CD4-positive, alpha-beta T cell treated with Interleukin-10 for 1 hour (primary cell): ENCODE measurements at regions not wholly inside any gene's neighbourhood (a gene's known extent, or its start where the extent isn't known, plus 50 kb on each side); places are given as distances from the start of the nearest gene placed in this dataset.

ENCODE experiments used
- DNase-seq: peaks from one replicate; pipeline ENCODE4 v3.0.0-alpha.2; 2020

DNA sequence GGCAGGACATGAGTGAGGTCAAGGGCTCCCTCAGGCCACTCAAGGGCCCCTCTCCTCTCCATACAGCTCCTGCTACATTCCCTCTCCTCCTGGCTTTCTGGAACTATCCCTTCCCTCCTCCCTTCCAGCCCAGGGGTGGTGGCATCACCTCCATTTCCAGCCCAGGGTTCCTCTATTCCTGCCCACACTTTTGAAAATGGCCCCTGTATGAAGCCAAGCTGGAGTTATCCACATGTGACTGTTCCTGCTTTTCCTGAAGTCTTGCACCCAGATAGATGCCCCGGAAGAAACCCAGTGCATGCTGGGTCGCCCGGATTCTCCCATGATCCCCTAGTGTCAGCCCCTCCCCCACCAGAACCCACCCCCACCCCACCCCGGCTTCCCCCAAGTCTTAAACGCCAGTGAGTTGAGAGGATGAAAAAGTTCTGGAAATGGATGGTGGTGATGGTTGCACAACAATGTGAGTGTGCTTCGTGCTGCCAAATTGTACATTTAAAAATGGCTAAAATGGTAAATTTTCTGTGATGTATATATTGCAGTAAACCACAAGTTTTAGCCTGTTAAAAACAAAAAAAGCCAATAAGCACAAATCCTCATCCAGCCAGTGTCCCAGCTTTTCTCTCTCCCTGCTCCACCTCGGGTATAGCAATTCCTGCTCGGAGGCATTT is 136.9 kb downstream of the SCARB1 start:
- DNase-seq: no peak

GRCh38 chr12:124725597-124726237 is 137.9 kb downstream of the SCARB1 start:
- no peak for DNase-seq

- no peak for DNase-seq
Measured at GRCh38 chr12:124725099-124725498, 138.6 kb downstream of the SCARB1 start.

DNA sequence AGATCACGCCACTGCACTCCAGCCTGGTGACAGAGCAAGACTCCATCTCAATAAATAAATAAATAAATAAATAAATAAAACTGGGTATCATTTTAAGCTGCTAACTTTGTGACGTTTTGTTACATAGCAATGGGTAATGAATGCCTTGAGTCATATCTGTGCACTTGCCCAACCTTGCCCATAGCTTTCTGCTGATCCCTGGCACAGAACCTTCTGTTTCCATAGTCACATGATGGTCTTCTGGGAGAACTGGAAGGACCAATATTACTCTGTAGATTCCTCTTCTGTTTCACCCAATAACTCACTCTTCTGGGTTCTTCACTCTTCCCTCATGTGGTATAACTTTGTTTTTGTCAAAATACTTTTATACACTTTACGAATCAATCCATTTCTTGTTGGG is 140.8 kb downstream of the SCARB1 start:
- no peak for DNase-seq

DNA sequence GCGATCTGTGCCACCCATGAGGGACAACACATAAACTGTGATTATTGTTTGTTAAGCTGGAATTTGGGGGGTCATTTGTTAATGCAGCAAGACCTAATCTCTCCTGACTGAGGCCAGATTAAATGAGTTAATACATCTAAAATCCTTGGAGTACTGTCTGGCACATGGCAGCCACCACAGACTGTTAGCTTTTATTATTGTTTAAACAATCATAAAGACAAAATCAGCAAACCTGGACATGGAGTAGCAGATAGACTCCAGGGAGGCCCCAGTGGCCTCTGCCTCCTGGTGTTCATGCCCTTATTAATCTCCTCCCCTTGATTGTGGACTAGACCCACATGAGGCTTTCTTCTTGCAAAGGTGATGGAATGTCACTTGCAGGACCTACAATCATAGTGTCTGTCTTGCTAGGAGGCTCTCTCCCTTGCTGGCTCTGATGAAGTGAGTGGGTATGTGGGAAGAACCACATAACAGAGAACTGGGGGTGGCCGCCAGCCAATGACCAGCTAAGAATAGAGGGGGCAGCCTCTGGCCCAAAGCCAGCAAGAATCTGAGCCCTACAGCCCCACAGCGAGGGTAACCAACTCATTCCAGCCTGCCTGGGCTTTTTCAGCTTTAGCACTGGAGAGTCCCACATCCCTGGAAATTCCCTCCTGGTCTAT is 142.0 kb downstream of the SCARB1 start:
- no peak for DNase-seq

DNA sequence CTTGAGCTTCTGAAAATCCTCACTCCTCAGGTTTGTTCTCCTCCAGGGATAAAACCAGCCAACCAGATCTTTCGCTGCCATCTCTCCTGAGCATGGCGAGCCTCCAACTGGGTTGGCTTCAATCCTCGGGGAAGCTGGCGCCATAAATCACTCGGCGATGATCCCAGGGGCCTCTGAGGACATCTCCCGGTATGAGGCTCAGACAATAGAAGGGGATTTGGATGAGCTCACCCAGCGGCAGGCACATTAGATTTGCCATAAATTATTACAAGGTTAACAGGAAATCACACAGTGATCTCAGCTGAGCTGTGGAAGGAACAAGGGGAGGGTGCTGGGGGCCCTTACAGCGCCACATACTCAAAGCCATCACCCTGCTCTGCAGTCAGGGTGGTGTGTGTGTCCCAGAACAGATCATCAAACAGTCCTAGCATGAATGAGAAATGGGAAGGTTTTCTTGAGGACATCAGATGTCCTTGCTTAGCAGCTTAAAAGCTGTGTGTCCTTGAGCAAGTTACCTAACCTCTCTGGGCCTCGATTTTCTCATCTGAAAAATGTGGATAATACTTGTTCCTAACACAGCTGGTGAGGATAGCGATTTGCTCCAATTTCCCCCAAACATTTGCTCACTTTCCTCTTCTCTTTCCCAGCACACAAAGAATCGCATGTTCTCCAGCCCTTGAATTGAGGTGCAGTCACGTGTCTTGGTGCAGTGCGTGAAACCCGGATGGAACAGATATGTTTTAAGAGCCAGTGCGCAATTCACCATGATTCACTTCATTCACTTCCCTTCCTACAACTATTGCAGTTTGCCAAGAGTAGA is 142.8 kb downstream of the SCARB1 start:
- no peak for DNase-seq

DNA sequence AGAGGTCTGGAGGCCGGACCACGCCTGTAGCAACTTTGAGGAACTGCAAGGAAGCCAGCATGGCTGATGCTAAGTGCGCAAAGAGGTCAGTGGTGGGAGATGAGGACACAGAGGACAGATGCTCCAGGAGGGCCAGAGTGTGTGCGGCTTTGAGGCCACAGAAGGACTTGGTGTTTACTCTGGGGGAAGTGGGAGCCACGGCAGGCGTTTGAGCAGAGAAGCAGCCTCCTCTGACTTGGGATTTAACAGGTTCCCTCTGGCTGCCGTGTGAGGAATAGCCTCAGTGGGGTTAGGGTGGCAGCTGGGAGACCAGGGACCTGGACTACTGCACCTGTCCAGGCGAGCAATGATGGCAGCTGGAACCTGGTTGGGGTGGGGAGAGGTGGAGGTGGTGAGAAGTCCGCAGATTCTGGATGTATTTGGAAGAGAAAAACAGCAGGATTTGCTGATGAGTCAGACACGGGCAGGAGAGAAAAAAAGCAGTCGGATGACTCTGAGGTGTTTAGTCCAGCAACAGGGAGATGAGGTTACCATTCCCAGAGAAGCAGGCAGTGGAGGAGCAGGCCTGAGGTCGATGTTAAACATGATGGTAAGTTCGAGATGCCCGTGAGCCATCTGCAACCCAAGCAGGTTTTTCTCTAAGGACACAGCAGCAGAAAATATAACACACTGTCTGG is 143.5 kb downstream of the SCARB1 start:
- DNase-seq: no peak

DNA sequence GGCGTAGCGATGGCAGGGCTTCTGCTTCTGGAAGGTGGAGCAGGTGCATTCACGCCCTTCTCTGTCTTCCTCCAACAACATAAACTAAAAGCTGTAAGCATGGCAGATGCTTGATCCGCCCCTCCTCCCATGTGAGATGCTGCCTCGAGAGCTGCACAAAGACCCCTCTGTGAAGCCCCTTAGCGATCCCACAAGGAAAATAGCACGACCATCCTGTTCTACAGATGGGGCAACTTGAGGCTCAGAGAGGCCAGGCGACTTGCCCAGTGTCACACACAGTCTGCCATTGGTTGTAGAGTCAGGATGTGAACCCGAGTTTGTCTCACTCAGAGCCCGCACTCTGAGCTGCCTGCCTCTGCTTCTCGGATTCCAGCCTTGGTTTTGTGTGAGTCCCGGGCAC is 144.4 kb downstream of the SCARB1 start:
- no peak for DNase-seq

DNA sequence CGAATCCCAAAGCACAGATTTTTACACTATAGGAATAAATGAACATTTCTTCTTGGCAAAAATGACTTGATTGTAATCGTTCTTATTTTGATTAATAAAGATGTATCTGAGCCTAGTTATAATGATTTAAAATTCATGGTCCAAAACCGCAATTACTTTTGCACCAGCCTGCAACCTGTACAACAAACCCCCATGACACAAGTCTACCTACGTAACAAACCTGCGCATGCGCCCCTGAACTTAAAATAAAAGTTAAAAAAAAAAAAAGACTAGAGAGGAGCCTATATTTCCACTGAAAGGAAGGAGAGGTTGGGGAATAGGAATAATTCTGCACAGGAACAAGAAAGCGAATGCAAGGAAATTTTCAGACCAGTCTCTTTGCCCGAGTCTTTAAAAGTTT is 145.2 kb downstream of the SCARB1 start:
- no peak for DNase-seq

DNA sequence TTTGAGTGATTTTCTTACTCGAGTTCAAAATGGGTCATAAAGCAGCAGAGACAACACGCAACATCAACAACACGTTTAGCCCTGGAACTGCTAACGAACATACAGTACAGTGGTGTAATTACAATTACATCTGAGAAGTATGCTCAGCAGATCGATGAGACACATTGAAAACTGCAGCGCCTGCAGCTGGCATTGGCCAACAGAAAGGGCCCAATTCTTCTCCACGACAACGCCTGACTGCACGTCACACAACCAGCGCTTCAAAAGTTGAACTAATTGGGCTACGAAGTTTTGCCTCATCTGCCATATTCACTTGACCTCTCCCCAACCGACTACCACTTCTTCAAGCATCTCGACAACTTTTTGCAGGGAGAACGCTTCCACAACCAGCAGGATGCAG is 145.6 kb downstream of the SCARB1 start:
- no peak for DNase-seq

DNA sequence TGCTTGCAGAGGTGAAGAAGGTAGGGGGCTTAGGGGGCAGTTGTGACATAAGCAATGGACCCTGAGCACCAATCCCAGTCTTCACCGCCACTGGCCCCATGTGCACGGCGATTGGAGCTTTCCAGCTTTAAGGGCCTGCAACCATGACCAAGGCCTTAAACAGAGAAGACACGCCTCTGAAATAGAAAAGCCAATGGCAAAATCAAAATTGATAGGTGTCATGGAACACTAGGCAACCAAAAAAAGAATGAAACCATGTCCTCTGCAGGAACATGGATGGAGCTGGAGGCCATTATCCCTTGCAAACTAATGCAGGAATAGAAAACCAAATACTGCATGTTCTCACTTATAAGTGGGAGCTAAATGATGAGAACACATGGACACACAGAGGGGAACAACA is 146.3 kb downstream of the SCARB1 start:
- no peak for DNase-seq

DNA sequence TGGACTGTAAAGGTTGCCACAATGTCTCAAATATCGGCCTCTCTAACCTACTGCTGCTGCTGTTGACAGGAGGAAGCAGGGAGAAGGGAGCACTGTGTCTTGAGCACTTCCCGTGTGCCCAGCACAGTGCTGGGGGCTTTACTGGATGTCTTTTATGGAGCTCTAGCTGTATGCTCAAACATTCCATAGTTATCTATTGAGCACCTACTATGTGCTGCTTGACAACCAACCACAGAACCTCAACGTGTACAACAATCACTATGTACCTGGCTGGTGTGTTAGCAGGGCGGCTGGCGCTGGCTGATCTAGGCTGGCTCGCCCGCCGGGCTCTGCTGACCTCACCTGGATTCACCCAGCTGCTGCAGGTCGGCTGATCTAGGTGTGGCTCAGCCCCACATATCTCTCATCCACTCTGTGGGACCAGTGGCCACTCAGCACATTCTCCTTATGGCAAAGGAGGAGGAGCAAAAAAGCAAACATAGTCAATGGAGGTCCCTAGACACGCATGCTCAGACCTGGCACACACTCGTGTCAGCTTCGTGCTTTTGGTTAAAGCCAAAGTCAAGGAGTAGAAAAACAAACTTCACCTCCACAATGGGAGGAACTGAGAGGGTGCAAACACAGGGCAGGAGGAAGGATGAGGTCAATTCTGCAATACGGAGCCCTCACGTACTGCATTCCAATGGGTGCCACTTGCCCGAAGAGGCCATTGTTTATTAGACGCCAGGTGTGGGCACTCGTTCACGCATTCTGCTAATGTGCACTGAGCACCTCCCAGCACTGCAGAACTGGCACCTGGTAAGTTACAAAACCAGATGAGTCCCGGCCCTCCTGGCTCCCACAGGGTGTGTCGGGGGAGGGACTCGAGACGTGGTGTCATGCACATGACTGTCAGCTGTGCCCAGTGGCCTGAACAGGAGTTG is 147.2 kb downstream of the SCARB1 start:
- no peak for DNase-seq

DNA sequence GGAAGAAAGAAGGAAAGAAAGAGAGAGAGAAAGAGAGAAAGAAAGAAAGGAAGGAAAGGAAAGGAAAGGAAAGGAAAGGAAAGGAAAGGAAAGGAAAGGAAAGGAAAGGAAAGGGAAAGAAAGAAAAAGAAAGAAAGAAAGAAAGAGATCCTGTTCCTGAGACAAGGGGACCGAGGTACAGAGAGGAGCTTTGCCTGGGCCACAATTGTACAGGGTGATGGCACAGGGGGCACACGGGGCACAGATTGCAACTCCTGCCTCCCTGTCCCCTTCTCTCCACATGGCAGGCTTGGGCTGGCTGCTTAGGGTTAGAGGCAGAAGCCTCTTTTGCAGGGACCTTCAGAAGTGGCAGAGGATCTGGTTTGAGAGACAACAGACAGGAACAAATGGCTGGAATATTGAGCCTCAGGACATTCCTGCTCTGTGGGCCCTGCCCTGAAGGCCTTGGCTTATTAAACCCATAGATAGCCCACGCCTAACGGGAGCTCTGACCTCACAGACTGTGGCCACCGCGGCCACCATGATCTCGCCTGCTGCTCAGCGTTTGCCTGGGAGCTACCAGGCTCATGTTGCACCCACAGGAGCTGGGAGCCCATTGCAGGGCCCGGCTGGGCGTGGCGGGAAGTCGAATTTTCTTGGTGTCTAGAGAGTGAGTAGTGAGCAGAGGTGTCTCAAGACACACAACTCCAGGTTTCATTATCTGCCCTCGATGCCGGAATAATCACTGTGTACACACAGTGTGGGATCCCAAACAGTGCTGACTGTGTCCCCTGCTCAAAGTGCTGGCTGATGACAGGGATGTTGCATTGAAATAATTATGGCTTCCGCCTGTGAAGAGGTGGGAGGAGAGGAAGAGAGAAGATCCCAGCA is 147.9 kb upstream of the NCOR2 start:
- DNase-seq: no peak

GRCh38 chr12:124713436-124714082 is 146.1 kb upstream of the NCOR2 start:
- peak; percentile 72 for DNase-seq

- peak; percentile 23 for DNase-seq
Measured at GRCh38 chr12:124713041-124713435, 145.6 kb upstream of the NCOR2 start.

DNA sequence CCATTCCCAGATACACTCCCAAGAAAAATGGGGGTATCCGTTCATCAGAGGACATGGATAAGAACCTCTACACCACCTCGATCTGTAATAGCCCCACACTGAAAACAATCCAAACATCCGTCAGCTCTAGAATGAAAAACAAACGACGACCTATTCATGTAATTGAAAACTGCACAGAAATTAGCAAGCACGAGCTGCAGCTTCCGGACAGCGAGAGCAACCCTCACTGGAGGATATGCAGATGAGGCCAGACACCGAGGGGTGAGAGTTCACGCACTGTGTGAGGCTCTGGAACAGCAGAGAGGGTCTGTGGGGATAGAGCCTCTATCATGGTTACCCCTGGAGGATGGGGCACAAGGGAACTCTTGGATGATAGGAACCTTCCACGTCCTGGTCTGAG is 143.9 kb upstream of the NCOR2 start:
- no peak for DNase-seq

DNA sequence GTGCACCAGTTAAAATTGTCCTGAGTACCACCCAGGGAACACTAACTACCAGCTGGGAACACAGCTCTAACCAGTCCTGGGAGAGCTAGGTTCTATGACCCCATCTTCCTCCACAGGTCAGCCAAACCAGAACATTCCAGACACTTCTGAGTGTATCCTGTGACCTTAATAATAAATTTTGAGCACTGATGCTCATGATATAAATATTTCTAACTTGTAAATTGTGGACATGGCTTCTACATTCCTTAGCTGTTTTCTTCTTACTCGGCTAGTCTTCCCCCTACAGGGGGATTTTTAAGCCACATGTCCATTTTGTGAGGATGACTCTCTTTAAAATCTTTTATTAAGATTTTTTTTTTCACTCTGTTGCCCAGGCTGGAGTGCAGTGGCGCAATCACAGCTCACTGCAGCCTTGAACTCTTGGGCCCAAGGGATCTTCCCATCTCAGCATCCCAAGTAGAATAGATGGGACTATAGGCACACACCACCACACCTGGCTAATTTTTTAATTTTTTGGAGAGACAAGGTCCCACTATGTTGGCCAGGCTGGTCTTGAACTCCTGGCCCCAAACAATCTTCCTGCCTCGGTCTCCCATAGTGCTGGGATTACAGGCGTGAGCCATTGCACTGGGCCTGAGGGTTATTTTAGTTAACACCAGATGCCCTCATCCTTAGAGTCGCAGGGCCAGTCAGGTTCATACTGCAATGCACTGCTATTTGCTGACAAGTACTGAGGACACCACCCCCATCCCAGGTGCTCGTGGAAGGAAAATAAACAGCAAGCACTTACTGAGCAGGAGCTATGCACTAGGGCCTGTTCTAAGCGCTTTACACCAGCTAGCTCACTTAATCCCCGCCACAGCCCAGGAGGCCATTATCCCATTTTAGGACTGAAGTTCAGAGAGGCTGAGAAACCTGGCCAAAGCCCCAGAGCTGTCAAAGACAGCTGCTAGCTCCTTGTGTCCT is 142.6 kb upstream of the NCOR2 start:
- no peak for DNase-seq

GRCh38 chr12:124707316-124707715 is 139.9 kb upstream of the NCOR2 start:
- no peak for DNase-seq

GRCh38 chr12:124706363-124706762 is 139.0 kb upstream of the NCOR2 start:
- DNase-seq: no peak
